HepG2 (cell line): ENCODE measurements at regions not wholly inside any gene's neighbourhood (a gene's known extent, or its start where the extent isn't known, plus 50 kb on each side); places are given as distances from the start of the nearest gene placed in this dataset.

Source experiments
- ATAC-seq: fragments of 200-7000 bp; cut with Tn5 transposase; 3 replicates; pipeline ENCODE4 v1.9.1; 2020; ENCODE audit warnings: mild to moderate bottlenecking, moderate library complexity
- BruUV-seq: library from RNA; stranded (reverse); fragments of 400-500 nt; replicated peaks from 2 replicates; lab custom pipeline; 2021; lab: Mats Ljungman, UMichigan
- CTCF ChIA-PET: fragments of 300-600 bp; formaldehyde crosslinking; extraction: SDS; loops from one replicate; lab custom pipeline; 2021; ENCODE audit warnings: low total read pairs, inconsistent platforms, low intra/inter-chr PET ratio; lab: Yijun Ruan, JAX
- POLR2A ChIA-PET: fragments of 350-600 bp; sonication (Branson Sonifier 250); formaldehyde crosslinking; loops from one replicate; lab custom pipeline; 2020; ENCODE audit warnings: antibody characterized with exemption, inconsistent platforms; lab: Yijun Ruan, JAX
- DNase-seq: peaks from one replicate; pipeline ENCODE4 v3.0.0-alpha.2; 2015; ENCODE audit warnings: low spot score
- FAIRE-seq: peaks from 3 replicates; lab custom pipeline; 2011; peaks lifted over from hg19 to GRCh38; lab: Jason Lieb, UNC
- H2AFZ ChIP-seq: one replicate; pipeline ENCODE4 v1.6.1; 2011; ENCODE audit warnings: low read length, inconsistent platforms
- H3K27ac ChIP-seq: fragments of 300-600 bp; 3 replicates; pipeline ENCODE4 v1.8.0; 2011; ENCODE audit warnings: mixed run types, mild to moderate bottlenecking, mixed read lengths, low read length, inconsistent platforms; ENCODE audit not compliant: insufficient read depth; ENCODE audit errors: extremely low read length
- H3K27me3 ChIP-seq, 2 experiments: fragments of 200-600 bp in 1 of 2; 2 replicates in 1 of 2; 3 replicates in 1 of 2; pipeline versions ENCODE4 v1.6.0 to v1.8.0; 2011; ENCODE audit warnings: low read length in 2 of 2, mild to moderate bottlenecking in 2 of 2, moderate library complexity in 2 of 2, inconsistent platforms in 1 of 2; ENCODE audit not compliant: insufficient read depth in 2 of 2, control insufficient read depth in 1 of 2
- H3K36me3 ChIP-seq, 2 experiments: fragments of 200-600 bp in 1 of 2; replicated peaks in 1 of 2; 2 replicates in 1 of 2; 3 replicates in 1 of 2; pipeline versions ENCODE4 v1.5.1 to v1.8.0; 2011; ENCODE audit warnings: low read length in 2 of 2, inconsistent platforms in 1 of 2; ENCODE audit not compliant: insufficient read depth in 2 of 2, control insufficient read depth in 1 of 2
- H3K4me1 ChIP-seq: 2 replicates; pipeline ENCODE4 v1.5.1; 2012; ENCODE audit warnings: low read length, inconsistent platforms; ENCODE audit not compliant: insufficient read depth
- H3K4me2 ChIP-seq: 2 replicates; pipeline ENCODE4 v1.6.0; 2011; ENCODE audit warnings: low read depth, low read length, inconsistent platforms
- H3K4me3 ChIP-seq, 3 experiments: fragments of 200-600 bp in 1 of 3; sonication (generic), shearing (Covaris generic) in 1 of 3; replicated peaks in 1 of 3; 2 replicates each; pipeline ENCODE4 v1.5.1; 2011 to 2016; ENCODE audit warnings: low read length in 3 of 3, inconsistent platforms in 2 of 3, low read depth in 2 of 3, mild to moderate bottlenecking in 2 of 3, control low read depth in 1 of 3, mixed read lengths in 1 of 3; ENCODE audit not compliant: insufficient read depth in 1 of 3
- H3K79me2 ChIP-seq: one replicate; pipeline ENCODE4 v1.6.1; 2011; ENCODE audit warnings: low read length, inconsistent platforms; ENCODE audit not compliant: insufficient read depth
- H3K9ac ChIP-seq: 2 replicates; pipeline ENCODE4 v1.6.0; 2011; ENCODE audit warnings: mild to moderate bottlenecking, low read depth, low read length, inconsistent platforms; ENCODE audit not compliant: insufficient read depth
- H3K9me3 ChIP-seq: 2 replicates; pipeline ENCODE4 v1.5.1; 2012; ENCODE audit warnings: mild to moderate bottlenecking, low read length
- H4K20me1 ChIP-seq: 2 replicates; pipeline ENCODE4 v1.6.0; 2011; ENCODE audit warnings: inconsistent platforms, mild to moderate bottlenecking, low read length, moderate library complexity; ENCODE audit not compliant: insufficient read depth
- CEBPB ChIP-seq: IDR thresholded peaks from 2 replicates; pipeline ENCODE4 v1.6.1; 2011; ENCODE audit warnings: low read depth, low read length, improper control_type of control experiment, borderline replicate concordance
- CREB1 ChIP-seq, 2 experiments: fragments of 450-650 bp in 1 of 2; IDR thresholded peaks; 2 replicates each; pipeline ENCODE4 v1.6.1; 2016 to 2017; ENCODE audit warnings: control low read depth in 1 of 2, mild to moderate bottlenecking in 1 of 2, missing compliant biosample characterization in 1 of 2, missing genetic modification characterization in 1 of 2
- EP300 ChIP-seq, 3 experiments: sonication (generic) in 1 of 3; formaldehyde crosslinking in 1 of 3; IDR thresholded peaks; 2 replicates each; pipeline versions ENCODE4 v1.5.1 to v1.6.1; 2011 to 2020; ENCODE audit warnings: low read depth in 2 of 3, low read length in 2 of 3, borderline replicate concordance in 1 of 3, improper control_type of control experiment in 1 of 3, mild to moderate bottlenecking in 1 of 3, missing genetic modification reagents in 1 of 3, moderate library complexity in 1 of 3
- MTA1 ChIP-seq: sonication (generic); formaldehyde crosslinking; IDR thresholded peaks from 2 replicates; pipeline ENCODE4 v1.4.0; 2020; ENCODE audit warnings: missing genetic modification reagents, mild to moderate bottlenecking, borderline replicate concordance
- POLR2A ChIP-seq, 2 experiments: IDR thresholded peaks; 2 replicates each; pipeline ENCODE4 v1.6.1; 2011; ENCODE audit warnings: low read depth in 2 of 2, low read length in 2 of 2, mild to moderate bottlenecking in 1 of 2, moderate library complexity in 1 of 2; ENCODE audit not compliant: insufficient read depth in 1 of 2
- SOX13 ChIP-seq, 3 experiments: fragments of 450-650 bp in 1 of 3; sonication (generic) in 1 of 3; formaldehyde crosslinking in 1 of 3; IDR thresholded peaks in 2 of 3; conservative IDR thresholded peaks in 1 of 3; 2 replicates each; pipeline versions ENCODE4 v1.5.0 to v1.6.1; 2016 to 2020; ENCODE audit warnings: antibody characterized with exemption in 1 of 3, mild to moderate bottlenecking in 1 of 3, missing compliant biosample characterization in 1 of 3, missing genetic modification reagents in 1 of 3, moderate library complexity in 1 of 3
- ZNF251 ChIP-seq: sonication (generic); formaldehyde crosslinking; IDR thresholded peaks from 2 replicates; pipeline ENCODE4 v1.9.0; 2021; ENCODE audit warnings: mild to moderate bottlenecking, missing genetic modification reagents
- WGBS: methylation state at CpG from one replicate; pipeline ENCODE4 v1.1.6; 2017; ENCODE audit warnings: low lambda C conversion rate; 5-methylcytosine and 5-hydroxymethylcytosine counted together
- in situ Hi-C: cut with HindIII; loops from 2 replicates; pipeline ENCODE4 v1.10.0; 2017; ENCODE audit warnings: low pct_unique_long_range_greater_than_20kb; ENCODE audit not compliant: extremely low pct_ligation_motif_present
- intact Hi-C: fragments of 100-400 bp; cut with micrococcal nuclease; formaldehyde crosslinking; loops from one replicate; pipeline ENCODE4 v1.10.0; 2022; ENCODE audit not compliant: unreplicated experiment
- TF ChIP-seq, protein P1 (sequence below): sonication (generic); formaldehyde crosslinking; IDR thresholded peaks from 2 replicates; pipeline ENCODE4 v1.4.0; 2020; ENCODE audit warnings: missing genetic modification reagents
- TF ChIP-seq, protein P2 (sequence below): IDR thresholded peaks from 2 replicates; pipeline ENCODE4 v1.6.1; 2016; ENCODE audit warnings: low read depth
- TF ChIP-seq, protein P3 (sequence below): IDR thresholded peaks from 2 replicates; pipeline ENCODE4 v1.6.1; 2012; ENCODE audit warnings: low read depth, low read length, improper control_type of control experiment

DNA sequence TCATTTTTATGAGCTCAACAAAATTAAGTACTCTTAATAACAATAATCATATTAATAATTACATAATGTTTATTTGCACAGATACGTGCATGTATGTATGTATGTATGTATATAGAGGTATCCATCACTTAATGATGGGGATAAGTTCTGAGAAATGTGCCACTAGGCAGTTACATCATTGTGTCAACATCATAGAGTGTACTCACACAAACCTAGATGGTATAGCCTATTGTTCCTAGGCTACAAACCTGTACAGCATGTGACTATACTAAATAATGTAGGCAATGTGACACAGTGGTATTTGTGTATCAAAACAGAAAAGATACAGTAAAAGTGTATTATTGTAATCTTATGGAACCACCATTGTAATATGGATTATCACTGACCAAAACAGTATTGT, 874.7 kb upstream of the GBE1 start:
- H2AFZ ChIP-seq = no peak overlapping the region
- H4K20me1 ChIP-seq = no peaks in the 10 kb centered on the region
- WGBS = 4% methylated on average over 1 of the region's 1 CpG
- intact Hi-C loops (no loop called here), in situ Hi-C loops (no loop called here)
- H3K9me3 ChIP-seq = 0 out of 2 replicates have a peak, but pooled peaks cover 7% of the 10 kb centered on the region
- H3K79me2 ChIP-seq = no peaks in the 10 kb centered on the region
- no peak for FAIRE-seq
- POLR2A ChIA-PET = no interaction called here
- BruUV-seq = no TSS peak
- no peaks in the 10 kb centered on the region for H3K36me3 ChIP-seq
- no peak overlapping the region for H3K9ac ChIP-seq
- TF ChIP-seq MTA1 (CRISPR knock-in tag) (no peak), SOX13 (IDR thresholded peaks at IDR 0.05) (no peak), SOX13 (CRISPR knock-in tag; conservative IDR thresholded peaks at IDR 0.05 in 1 of 2, IDR thresholded peaks at IDR 0.05 in 1 of 2) (peak in 1 of 2 experiments; percentile 57; a peak in 1 of 4 replicates)
- H3K4me3 ChIP-seq = no peak overlapping the region
- peaks cover 15% of the 10 kb centered on the region for H3K4me1 ChIP-seq
- peak; percentile 4 for DNase-seq
- no peaks in the 10 kb centered on the region; a peak in 1 of 5 replicates for H3K27me3 ChIP-seq
- CTCF ChIA-PET = no interaction called here
- H3K4me2 ChIP-seq = no peak overlapping the region
- H3K27ac ChIP-seq = no peak overlapping the region
- no peak for ATAC-seq

DNA sequence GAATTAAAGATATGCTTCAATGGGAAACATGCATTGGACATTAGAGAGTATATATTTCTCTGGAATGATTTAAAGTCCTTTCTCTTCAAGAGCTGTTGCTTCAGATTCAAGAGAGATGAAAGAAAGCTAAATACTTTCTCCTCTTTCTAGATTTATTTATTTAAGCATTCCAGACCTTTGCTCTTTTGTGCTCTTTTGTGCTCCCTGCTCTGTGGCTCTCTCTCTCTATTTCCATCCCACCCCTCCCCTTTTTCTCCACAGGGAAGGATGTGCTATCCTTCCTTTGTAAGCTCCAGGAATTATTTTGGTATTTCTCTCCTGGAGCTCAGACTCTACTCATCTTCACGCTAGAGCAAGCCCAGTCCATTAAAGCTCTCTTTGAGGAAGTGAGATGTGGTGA, 871.9 kb upstream of the GBE1 start:
- Histone ChIP-seq H4K20me1 (no peaks in the 10 kb centered on the region), H3K4me2 (no peak overlapping the region), H3K27me3 (no peaks in the 10 kb centered on the region), H2AFZ (no peak overlapping the region), H3K27ac (peak overlapping the region; percentile 38), H3K4me3 (no peak overlapping the region), H3K79me2 (no peaks in the 10 kb centered on the region), H3K9ac (no peak overlapping the region), H3K9me3 (no peaks in the 10 kb centered on the region), H3K4me1 (peaks cover 15% of the 10 kb centered on the region), H3K36me3 (no peaks in the 10 kb centered on the region)
- peak; percentile 78 for DNase-seq
- ChIA-PET POLR2A (interaction anchor here (0.6 kb wide), 1 partner anchor 47 kb away, joined by 3 read pairs; no protein-coding TSS in a partner anchor), CTCF (no interaction called here)
- intact Hi-C loops = loop anchor here (5.0 kb wide), 1 partner anchor 171 kb away; no protein-coding TSS in a partner anchor
- peak; percentile 99 for ATAC-seq
- WGBS = 0% methylated on average over 1 of the region's 1 CpG
- in situ Hi-C loops = no loop called here
- no TSS peak for BruUV-seq
- FAIRE-seq = peak; percentile 36
- TF ChIP-seq, protein P1, sequence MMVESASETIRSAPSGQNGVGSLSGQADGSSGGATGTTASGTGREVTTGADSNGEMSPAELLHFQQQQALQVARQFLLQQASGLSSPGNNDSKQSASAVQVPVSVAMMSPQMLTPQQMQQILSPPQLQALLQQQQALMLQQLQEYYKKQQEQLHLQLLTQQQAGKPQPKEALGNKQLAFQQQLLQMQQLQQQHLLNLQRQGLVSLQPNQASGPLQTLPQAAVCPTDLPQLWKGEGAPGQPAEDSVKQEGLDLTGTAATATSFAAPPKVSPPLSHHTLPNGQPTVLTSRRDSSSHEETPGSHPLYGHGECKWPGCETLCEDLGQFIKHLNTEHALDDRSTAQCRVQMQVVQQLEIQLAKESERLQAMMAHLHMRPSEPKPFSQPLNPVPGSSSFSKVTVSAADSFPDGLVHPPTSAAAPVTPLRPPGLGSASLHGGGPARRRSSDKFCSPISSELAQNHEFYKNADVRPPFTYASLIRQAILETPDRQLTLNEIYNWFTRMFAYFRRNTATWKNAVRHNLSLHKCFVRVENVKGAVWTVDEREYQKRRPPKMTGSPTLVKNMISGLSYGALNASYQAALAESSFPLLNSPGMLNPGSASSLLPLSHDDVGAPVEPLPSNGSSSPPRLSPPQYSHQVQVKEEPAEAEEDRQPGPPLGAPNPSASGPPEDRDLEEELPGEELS = 0 out of 2 replicates have a peak, but pooled peaks have one; percentile 26
- TF ChIP-seq SOX13 (IDR thresholded peaks at IDR 0.05) (peak; percentile 47; the same call in 1 of the 2 replicates), SOX13 (CRISPR knock-in tag; conservative IDR thresholded peaks at IDR 0.05 in 1 of 2, IDR thresholded peaks at IDR 0.05 in 1 of 2) (peak in 1 of 2 experiments; percentile 87; a peak in 2 of 4 replicates), ZNF251 (no peak), CEBPB (peak; percentile 46; the same call in 1 of the 2 replicates), CREB1 (IDR thresholded peaks at IDR 0.05) (no peak), CREB1 (CRISPR knock-in tag; IDR thresholded peaks at IDR 0.05) (0 out of 2 replicates have a peak, but pooled peaks have one; percentile 5), EP300 (IDR thresholded peaks at IDR 0.05; ENCODE audit: low read depth in 2 of 2, low read length in 2 of 2) (peak in 1 of 2 experiments; percentile 60; a peak in 1 of 4 replicates), EP300 (CRISPR knock-in tag; IDR thresholded peaks at IDR 0.05; ENCODE audit: borderline replicate concordance) (no peak), POLR2A (IDR thresholded peaks at IDR 0.05; ENCODE audit: insufficient read depth in 1 of 2, low read depth in 2 of 2, low read length in 2 of 2) (no peak)
- TF ChIP-seq, protein P2, sequence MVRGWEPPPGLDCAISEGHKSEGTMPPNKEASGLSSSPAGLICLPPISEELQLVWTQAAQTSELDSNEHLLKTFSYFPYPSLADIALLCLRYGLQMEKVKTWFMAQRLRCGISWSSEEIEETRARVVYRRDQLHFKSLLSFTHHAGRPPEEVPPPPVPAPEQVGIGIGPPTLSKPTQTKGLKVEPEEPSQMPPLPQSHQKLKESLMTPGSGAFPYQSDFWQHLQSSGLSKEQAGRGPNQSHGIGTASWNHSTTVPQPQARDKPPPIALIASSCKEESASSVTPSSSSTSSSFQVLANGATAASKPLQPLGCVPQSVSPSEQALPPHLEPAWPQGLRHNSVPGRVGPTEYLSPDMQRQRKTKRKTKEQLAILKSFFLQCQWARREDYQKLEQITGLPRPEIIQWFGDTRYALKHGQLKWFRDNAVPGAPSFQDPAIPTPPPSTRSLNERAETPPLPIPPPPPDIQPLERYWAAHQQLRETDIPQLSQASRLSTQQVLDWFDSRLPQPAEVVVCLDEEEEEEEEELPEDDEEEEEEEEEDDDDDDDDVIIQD (CRISPR knock-in tag) = peak; percentile 72; the same call in 1 of the 2 replicates
- TF ChIP-seq, protein P3, sequence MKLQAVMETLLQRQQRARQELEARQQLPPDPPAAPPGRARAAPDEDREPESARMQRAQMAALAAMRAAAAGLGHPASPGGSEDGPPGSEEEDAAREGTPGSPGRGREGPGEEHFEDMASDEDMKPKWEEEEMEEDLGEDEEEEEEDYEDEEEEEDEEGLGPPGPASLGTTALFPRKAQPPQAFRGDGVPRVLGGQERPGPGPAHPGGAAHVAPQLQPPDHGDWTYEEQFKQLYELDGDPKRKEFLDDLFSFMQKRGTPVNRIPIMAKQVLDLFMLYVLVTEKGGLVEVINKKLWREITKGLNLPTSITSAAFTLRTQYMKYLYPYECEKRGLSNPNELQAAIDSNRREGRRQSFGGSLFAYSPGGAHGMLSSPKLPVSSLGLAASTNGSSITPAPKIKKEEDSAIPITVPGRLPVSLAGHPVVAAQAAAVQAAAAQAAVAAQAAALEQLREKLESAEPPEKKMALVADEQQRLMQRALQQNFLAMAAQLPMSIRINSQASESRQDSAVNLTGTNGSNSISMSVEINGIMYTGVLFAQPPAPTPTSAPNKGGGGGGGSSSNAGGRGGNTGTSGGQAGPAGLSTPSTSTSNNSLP = peak; percentile 73
